ENCODE measurements at regions not wholly inside any gene's neighbourhood (a gene's known extent, or its start where the extent isn't known, plus 50 kb on each side); places are given as distances from the start of the nearest gene placed in this dataset.

GRCh38 chr22:44441401-44442185 lies 56.4 kb downstream of the RTL6 start:
- no peak for TF ChIP-seq EZH2phosphoT487 (IDR thresholded peaks at IDR 0.05)
- no peak for TF ChIP-seq CTCF (IDR thresholded peaks at IDR 0.05)
- no peak for TF ChIP-seq EZH2 (IDR thresholded peaks at IDR 0.05)

Data from neural progenitor cell (in vitro differentiated cells).